ENCODE measurements at regions not wholly inside any gene's neighbourhood (a gene's known extent, or its start where the extent isn't known, plus 50 kb on each side); places are given as distances from the start of the nearest gene placed in this dataset.

GRCh38 chr7:95646350-95646749, 50.0 kb upstream of the PDK4 start:
- TF ChIP-seq ZFP30 (CRISPR knock-in tag; IDR thresholded peaks at IDR 0.05): no peak
- TF ChIP-seq RARB (CRISPR knock-in tag; IDR thresholded peaks at IDR 0.05): no peak
- no peak for TF ChIP-seq ZC3H10 (CRISPR knock-in tag; IDR thresholded peaks at IDR 0.05)
- no peak for TF ChIP-seq ISL1 (CRISPR knock-in tag; IDR thresholded peaks at IDR 0.05)
- TF ChIP-seq ZFP3 (CRISPR knock-in tag; IDR thresholded peaks at IDR 0.05): no peak
- TF ChIP-seq, protein P1, sequence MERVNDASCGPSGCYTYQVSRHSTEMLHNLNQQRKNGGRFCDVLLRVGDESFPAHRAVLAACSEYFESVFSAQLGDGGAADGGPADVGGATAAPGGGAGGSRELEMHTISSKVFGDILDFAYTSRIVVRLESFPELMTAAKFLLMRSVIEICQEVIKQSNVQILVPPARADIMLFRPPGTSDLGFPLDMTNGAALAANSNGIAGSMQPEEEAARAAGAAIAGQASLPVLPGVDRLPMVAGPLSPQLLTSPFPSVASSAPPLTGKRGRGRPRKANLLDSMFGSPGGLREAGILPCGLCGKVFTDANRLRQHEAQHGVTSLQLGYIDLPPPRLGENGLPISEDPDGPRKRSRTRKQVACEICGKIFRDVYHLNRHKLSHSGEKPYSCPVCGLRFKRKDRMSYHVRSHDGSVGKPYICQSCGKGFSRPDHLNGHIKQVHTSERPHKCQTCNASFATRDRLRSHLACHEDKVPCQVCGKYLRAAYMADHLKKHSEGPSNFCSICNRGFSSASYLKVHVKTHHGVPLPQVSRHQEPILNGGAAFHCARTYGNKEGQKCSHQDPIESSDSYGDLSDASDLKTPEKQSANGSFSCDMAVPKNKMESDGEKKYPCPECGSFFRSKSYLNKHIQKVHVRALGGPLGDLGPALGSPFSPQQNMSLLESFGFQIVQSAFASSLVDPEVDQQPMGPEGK (CRISPR knock-in tag; IDR thresholded peaks at IDR 0.05; ENCODE audit: borderline replicate concordance): no peak
